IMR-90 (cell line): ENCODE measurements at regions not wholly inside any gene's neighbourhood (a gene's known extent, or its start where the extent isn't known, plus 50 kb on each side); places are given as distances from the start of the nearest gene placed in this dataset.

Source experiments
- ATAC-seq: fragments of 200-7000 bp; cut with Tn5 transposase; 2 replicates; pipeline ENCODE4 v1.9.1; 2020; ENCODE audit warnings: low read depth, mild to moderate bottlenecking, moderate library complexity
- BruUV-seq: library from RNA; stranded (reverse); fragments of 400-500 nt; replicated peaks from 2 replicates; lab custom pipeline; 2021; lab: Mats Ljungman, UMichigan
- CTCF ChIA-PET: fragments of 300-600 bp; formaldehyde crosslinking; extraction: SDS; loops from one replicate; lab custom pipeline; 2021; ENCODE audit warnings: antibody characterized with exemption; lab: Yijun Ruan, JAX
- POLR2A ChIA-PET: fragments of 300-600 bp; sonication (Branson Sonifier 250); formaldehyde crosslinking; loops from one replicate; lab custom pipeline; 2022; ENCODE audit warnings: antibody characterized with exemption; ENCODE audit not compliant: unreplicated experiment; lab: Charles Lee
- DNase-seq: peaks from one replicate; pipeline ENCODE4 v3.0.0; 2013
- H2AFZ ChIP-seq: replicated peaks from 2 replicates; pipeline ENCODE3; 2013; ENCODE audit warnings: low read length, mild to moderate bottlenecking; ENCODE audit not compliant: poor library complexity
- H2AK5ac ChIP-seq: 2 replicates; pipeline ENCODE4 v1.6.1; 2013; ENCODE audit warnings: low read depth, low read length, inconsistent platforms
- H2AK9ac ChIP-seq: replicated peaks from 2 replicates; pipeline ENCODE3; 2013; ENCODE audit warnings: mild to moderate bottlenecking, low read depth, low read length, moderate library complexity; ENCODE audit not compliant: poor library complexity
- H2BK120ac ChIP-seq: 2 replicates; pipeline ENCODE4 v1.6.1; 2013; ENCODE audit warnings: low read depth, low read length, inconsistent platforms
- H2BK15ac ChIP-seq: 3 replicates; pipeline ENCODE4 v1.6.1; 2013; ENCODE audit warnings: low read depth, low read length, inconsistent platforms
- H2BK20ac ChIP-seq: 2 replicates; pipeline ENCODE4 v1.6.1; 2013; ENCODE audit warnings: low read depth, mild to moderate bottlenecking, inconsistent platforms, low read length, moderate library complexity
- H2BK5ac ChIP-seq: 2 replicates; pipeline ENCODE4 v1.6.1; 2013; ENCODE audit warnings: mild to moderate bottlenecking, low read depth, low read length, inconsistent platforms; ENCODE audit not compliant: poor library complexity, severe bottlenecking
- H3K14ac ChIP-seq: replicated peaks from 2 replicates; pipeline ENCODE4 v1.6.1; 2013; ENCODE audit warnings: low read depth, low read length, inconsistent platforms
- H3K18ac ChIP-seq: 2 replicates; pipeline ENCODE4 v1.6.1; 2013; ENCODE audit warnings: low read depth, low read length, control low read depth
- H3K23ac ChIP-seq: 2 replicates; pipeline ENCODE4 v1.6.1; 2013; ENCODE audit warnings: low read depth, low read length, inconsistent platforms
- H3K27ac ChIP-seq: 2 replicates; pipeline ENCODE4 v1.5.1; 2013; ENCODE audit warnings: mild to moderate bottlenecking, control low read depth, low read length; ENCODE audit not compliant: insufficient read depth
- H3K27me3 ChIP-seq: 2 replicates; pipeline ENCODE4 v1.6.1; 2013; ENCODE audit warnings: low read length; ENCODE audit not compliant: control insufficient read depth, insufficient read depth
- H3K36me3 ChIP-seq: 2 replicates; pipeline ENCODE4 v1.6.1; 2013; ENCODE audit warnings: low read length, mixed read lengths; ENCODE audit not compliant: control insufficient read depth, insufficient read depth
- H3K4ac ChIP-seq: 2 replicates; pipeline ENCODE4 v1.6.1; 2013; ENCODE audit warnings: low read depth, low read length, inconsistent platforms
- H3K4me1 ChIP-seq: 2 replicates; pipeline ENCODE4 v1.6.1; 2013; ENCODE audit warnings: low read length, mixed read lengths; ENCODE audit not compliant: control insufficient read depth, insufficient read depth
- H3K4me2 ChIP-seq: 2 replicates; pipeline ENCODE4 v1.6.1; 2013; ENCODE audit warnings: low read depth, mild to moderate bottlenecking, control low read depth, low read length, moderate library complexity
- H3K4me3 ChIP-seq: 2 replicates; pipeline ENCODE4 v1.5.1; 2013; ENCODE audit warnings: low read depth, mild to moderate bottlenecking, control low read depth, low read length, moderate library complexity; ENCODE audit not compliant: insufficient read depth
- H3K56ac ChIP-seq: 2 replicates; pipeline ENCODE4 v1.6.1; 2013; ENCODE audit warnings: low read length, inconsistent platforms; ENCODE audit not compliant: insufficient read depth; ENCODE audit errors: extremely low read depth
- H3K79me1 ChIP-seq, 2 experiments: 2 replicates each; pipeline ENCODE4 v1.6.1; 2013; ENCODE audit warnings: low read length in 2 of 2, inconsistent platforms in 1 of 2, low read depth in 1 of 2
- H3K9ac ChIP-seq: 2 replicates; pipeline ENCODE4 v1.6.1; 2013; ENCODE audit warnings: low read depth, low read length, control low read depth
- H3K9me1 ChIP-seq: 2 replicates; pipeline ENCODE4 v1.6.1; 2013; ENCODE audit warnings: low read length, inconsistent platforms; ENCODE audit not compliant: insufficient read depth
- H3K9me3 ChIP-seq: 2 replicates; pipeline ENCODE4 v1.6.1; 2013; ENCODE audit warnings: low read length; ENCODE audit not compliant: control insufficient read depth, insufficient read depth
- H4K20me1 ChIP-seq: 2 replicates; pipeline ENCODE4 v1.6.1; 2013; ENCODE audit warnings: low read length, inconsistent platforms; ENCODE audit not compliant: insufficient read depth
- H4K5ac ChIP-seq: 2 replicates; pipeline ENCODE4 v1.6.1; 2013; ENCODE audit warnings: mild to moderate bottlenecking, low read depth, low read length, control low read depth
- H4K8ac ChIP-seq, 2 experiments: 2 replicates each; pipeline ENCODE4 v1.6.1; 2013; ENCODE audit warnings: low read depth in 2 of 2, low read length in 2 of 2, control low read depth in 1 of 2, inconsistent platforms in 1 of 2
- H4K91ac ChIP-seq: 2 replicates; pipeline ENCODE4 v1.6.1; 2013; ENCODE audit warnings: low read depth, low read length, inconsistent platforms; ENCODE audit not compliant: insufficient read depth
- CHD1 ChIP-seq: IDR thresholded peaks from 2 replicates; pipeline ENCODE4 v1.6.1; 2012; ENCODE audit warnings: low read depth, low read length, improper control_type of control experiment
- CTCF ChIP-seq: conservative IDR thresholded peaks from 2 replicates; pipeline ENCODE4 v1.5.1; 2012; ENCODE audit warnings: mild to moderate bottlenecking, low read depth, low read length, improper control_type of control experiment
- ELK1 ChIP-seq: fragments of 150-350 bp; IDR thresholded peaks from 2 replicates; pipeline ENCODE4 v1.6.1; 2016; ENCODE audit warnings: low read depth, mild to moderate bottlenecking, low read length, moderate library complexity, borderline replicate concordance
- FOS ChIP-seq: fragments of 150-350 bp; IDR thresholded peaks from 2 replicates; pipeline ENCODE4 v1.6.1; 2016; ENCODE audit warnings: low read depth, low read length
- MAFK ChIP-seq: IDR thresholded peaks from 2 replicates; pipeline ENCODE4 v1.6.1; 2012; ENCODE audit warnings: low read depth, low read length, improper control_type of control experiment
- MAZ ChIP-seq: IDR thresholded peaks from 2 replicates; pipeline ENCODE4 v1.6.1; 2012; ENCODE audit warnings: low read depth, mild to moderate bottlenecking, low read length, improper control_type of control experiment, moderate library complexity, borderline replicate concordance
- MXI1 ChIP-seq: IDR thresholded peaks from 2 replicates; pipeline ENCODE4 v1.6.1; 2012; ENCODE audit warnings: low read depth, mild to moderate bottlenecking, low read length, moderate library complexity, borderline replicate concordance
- NFE2L2 ChIP-seq: fragments of 150-350 bp; IDR thresholded peaks from 2 replicates; pipeline ENCODE4 v1.6.1; 2016; ENCODE audit warnings: low read depth, mild to moderate bottlenecking, low read length
- POLR2A ChIP-seq: IDR thresholded peaks from 2 replicates; pipeline ENCODE4 v1.6.1; 2012; ENCODE audit warnings: mild to moderate bottlenecking, low read depth, low read length
- RAD21 ChIP-seq: IDR thresholded peaks from 2 replicates; pipeline ENCODE4 v1.6.1; 2012; ENCODE audit warnings: low read length, improper control_type of control experiment
- RCOR1 ChIP-seq: IDR thresholded peaks from 2 replicates; pipeline ENCODE4 v1.6.1; 2012; ENCODE audit warnings: mild to moderate bottlenecking, low read length, improper control_type of control experiment; ENCODE audit not compliant: insufficient replicate concordance
- RFX5 ChIP-seq: IDR thresholded peaks from 2 replicates; pipeline ENCODE4 v1.8.0; 2012; ENCODE audit warnings: low read depth, mild to moderate bottlenecking, low read length, moderate library complexity
- SMC3 ChIP-seq: fragments of 150-350 bp; IDR thresholded peaks from 2 replicates; pipeline ENCODE4 v1.6.1; 2016; ENCODE audit warnings: low read depth, mild to moderate bottlenecking, antibody characterized with exemption, low read length, moderate library complexity
- WGBS, 2 experiments: methylation state at CpG; one replicate each; pipeline versions ENCODE4 v1.1.5 to v1.1.7; 2013; ENCODE audit warnings: missing lambda C conversion rate in 2 of 2; ENCODE audit not compliant: insufficient read length in 1 of 2; ENCODE audit errors: extremely low coverage in 2 of 2; 5-methylcytosine and 5-hydroxymethylcytosine counted together
- dilution Hi-C: fragments of 300-500 bp; cut with HindIII; formaldehyde crosslinking; loops from one replicate; pipeline ENCODE4 v1.14.3; 2018; ENCODE audit warnings: low sequenced_read_pairs; ENCODE audit not compliant: unreplicated experiment
- in situ Hi-C: fragments of 300-500 bp; cut with MboI; formaldehyde crosslinking; loops from 3 replicates; pipeline ENCODE4 v1.14.3; 2019; ENCODE audit warnings: low sequenced_read_pairs, inconsistent platforms, mixed read lengths
- intact Hi-C: fragments of 100-400 bp; cut with micrococcal nuclease; formaldehyde crosslinking; loops from 2 replicates; pipeline ENCODE4 v1.10.0; 2022

- no peak for ATAC-seq
- intact Hi-C loops = no loop called here
- no peak overlapping the region for H3K18ac ChIP-seq
Measured at GRCh38 chr12:98431089-98431488, 84.3 kb upstream of the TMPO start.

More at GRCh38 chr12:98431089-98431488, 84.3 kb upstream of the TMPO start:
- no peak overlapping the region for H2AK9ac ChIP-seq
- ChIA-PET CTCF (interaction anchor here (0.7 kb wide), 1 partner anchor 17 kb away, joined by 3 read pairs; no protein-coding TSS in a partner anchor), POLR2A (no interaction called here)
- H3K56ac ChIP-seq = no peak overlapping the region
- no peak overlapping the region for H2BK5ac ChIP-seq
- H4K5ac ChIP-seq = no peak overlapping the region
- DNase-seq = no peak
- TF ChIP-seq CTCF = no peak
- TF ChIP-seq SMC3 = no peak
- no peak for TF ChIP-seq RFX5
- no peak for TF ChIP-seq RCOR1
- TF ChIP-seq MAZ = no peak
- no peak for TF ChIP-seq POLR2A
- TF ChIP-seq ELK1 = no peak
- TF ChIP-seq RAD21 = no peak
- TF ChIP-seq FOS = no peak
- TF ChIP-seq CHD1 = no peak
- no peak for TF ChIP-seq MAFK
- no peak for TF ChIP-seq MXI1
- TF ChIP-seq NFE2L2 = no peak
- H3K9me1 ChIP-seq = no peaks in the 10 kb centered on the region
- H2BK15ac ChIP-seq = no peak overlapping the region
- no peaks in the 10 kb centered on the region for H3K36me3 ChIP-seq
- no peaks in the 10 kb centered on the region for H3K79me1 ChIP-seq
- no peak overlapping the region for H4K91ac ChIP-seq
- H3K27me3 ChIP-seq = no peaks in the 10 kb centered on the region; the same call in 1 of the 2 replicates
- H3K27ac ChIP-seq = no peak overlapping the region
- no peak overlapping the region for H3K4me3 ChIP-seq
- H2BK120ac ChIP-seq = no peak overlapping the region
- H4K8ac ChIP-seq = no peak overlapping the region
- no peak overlapping the region for H3K4me2 ChIP-seq
- no peak overlapping the region for H3K4ac ChIP-seq
- no peak overlapping the region for H3K23ac ChIP-seq
- no peaks in the 10 kb centered on the region for H4K20me1 ChIP-seq
- H3K14ac ChIP-seq = no peak overlapping the region
- in situ Hi-C loops = no loop called here
- H3K9me3 ChIP-seq = peaks cover 3% of the 10 kb centered on the region
- dilution Hi-C loops = no loop called here
- no peak overlapping the region for H2AFZ ChIP-seq
- BruUV-seq = no TSS peak
- H3K9ac ChIP-seq = no peak overlapping the region
- no peak overlapping the region for H2BK20ac ChIP-seq
- no peaks in the 10 kb centered on the region for H3K4me1 ChIP-seq
- WGBS, 2 experiments = no CpG with 5 or more reads among the region's 3 CpGs
- no peak overlapping the region for H2AK5ac ChIP-seq
